SK-N-MC (cell line): ENCODE measurements at regions not wholly inside any gene's neighbourhood (a gene's known extent, or its start where the extent isn't known, plus 50 kb on each side); places are given as distances from the start of the nearest gene placed in this dataset.

Source experiments
- DNase-seq: peaks from one replicate; pipeline ENCODE4 v3.0.0-alpha.2; 2011; ENCODE audit warnings: low read depth, low spot score
- H3K27ac ChIP-seq: fragments of 200-600 bp; sonication (generic); 2 replicates; pipeline ENCODE4 v1.5.1; 2016; ENCODE audit warnings: mixed run types
- H3K36me3 ChIP-seq: fragments of 200-600 bp; sonication (generic); 2 replicates; pipeline ENCODE4 v1.6.1; 2017; ENCODE audit warnings: antibody characterized with exemption, low read length, mixed read lengths; ENCODE audit not compliant: insufficient read depth
- H3K4me3 ChIP-seq: fragments of 200-600 bp; sonication (generic); 2 replicates; pipeline ENCODE4 v1.5.1; 2016
- H3K9ac ChIP-seq: fragments of 200-600 bp; sonication (generic); 2 replicates; pipeline ENCODE4 v1.8.0; 2017; ENCODE audit warnings: mixed run types, mixed read lengths; ENCODE audit not compliant: insufficient read length
- H3K9me3 ChIP-seq: fragments of 200-600 bp; sonication (generic); 2 replicates; pipeline ENCODE4 v1.6.1; 2017; ENCODE audit warnings: low read depth, mild to moderate bottlenecking, antibody characterized with exemption, low read length, moderate library complexity, mixed read lengths
- EZH2 ChIP-seq: fragments of 200-600 bp; sonication (generic); IDR thresholded peaks from one replicate; pipeline ENCODE4 v1.6.1; 2017; ENCODE audit warnings: antibody characterized with exemption
- FOXP2 ChIP-seq: optimal IDR thresholded peaks from 2 replicates; pipeline ENCODE3; 2011; ENCODE audit warnings: mild to moderate bottlenecking, moderate library complexity; ENCODE audit not compliant: insufficient read depth; ENCODE audit errors: extremely low read length, control extremely low read depth
- POLR2AphosphoS5 ChIP-seq: IDR thresholded peaks from 2 replicates; pipeline ENCODE4 v1.6.1; 2012; ENCODE audit warnings: mild to moderate bottlenecking, low read depth, low read length, borderline replicate concordance

- Histone ChIP-seq H3K9ac (no peak overlapping the region), H3K9me3 (no peaks in the 10 kb centered on the region), H3K4me3 (no peak overlapping the region), H3K27ac (no peak overlapping the region), H3K36me3 (no peaks in the 10 kb centered on the region)
- no peak for DNase-seq
- no peak for TF ChIP-seq EZH2
Observed at GRCh38 chr12:75579552-75579951, 68.1 kb upstream of the KRR1 start.

- H3K27ac ChIP-seq = no peak overlapping the region
- no peak overlapping the region for H3K4me3 ChIP-seq
- no peak overlapping the region for H3K9ac ChIP-seq
- no peak for TF ChIP-seq POLR2AphosphoS5
- no peak for TF ChIP-seq FOXP2
- H3K36me3 ChIP-seq = no peaks in the 10 kb centered on the region
- no peaks in the 10 kb centered on the region for H3K9me3 ChIP-seq
- DNase-seq = no peak
Observed at GRCh38 chr12:75578546-75578945, 67.1 kb upstream of the KRR1 start.

- H3K4me3 ChIP-seq = no peak overlapping the region
- no peaks in the 10 kb centered on the region for H3K36me3 ChIP-seq
Observed at GRCh38 chr12:75577812-75578211, 66.4 kb upstream of the KRR1 start.

GRCh38 chr12:75571656-75572205, 60.3 kb upstream of the KRR1 start:
- no peak for TF ChIP-seq EZH2
- no peak for TF ChIP-seq POLR2AphosphoS5
- no peak for TF ChIP-seq FOXP2
- Histone ChIP-seq H3K36me3 (no peaks in the 10 kb centered on the region), H3K9me3 (no peaks in the 10 kb centered on the region), H3K9ac (no peak overlapping the region), H3K27ac (no peak overlapping the region), H3K4me3 (no peak overlapping the region)
- DNase-seq = no peak

More at GRCh38 chr12:75577812-75578211, 66.4 kb upstream of the KRR1 start:
- TF ChIP-seq EZH2 (no peak), FOXP2 (no peak), POLR2AphosphoS5 (no peak)
- no peak for DNase-seq
- H3K9ac ChIP-seq = no peak overlapping the region
- H3K9me3 ChIP-seq = no peaks in the 10 kb centered on the region
- no peak overlapping the region for H3K27ac ChIP-seq

GRCh38 chr12:75571204-75571603, 59.8 kb upstream of the KRR1 start:
- Histone ChIP-seq H3K27ac (no peak overlapping the region), H3K36me3 (no peaks in the 10 kb centered on the region), H3K9me3 (no peaks in the 10 kb centered on the region), H3K4me3 (no peak overlapping the region), H3K9ac (no peak overlapping the region)
- TF ChIP-seq FOXP2 (no peak), POLR2AphosphoS5 (no peak), EZH2 (no peak)
- DNase-seq = no peak

GRCh38 chr12:75568801-75569200, 57.4 kb upstream of the KRR1 start:
- no peak overlapping the region for H3K9ac ChIP-seq
- no peak for DNase-seq
- no peaks in the 10 kb centered on the region for H3K36me3 ChIP-seq
- no peak overlapping the region for H3K27ac ChIP-seq
- H3K4me3 ChIP-seq = no peak overlapping the region
- H3K9me3 ChIP-seq = no peaks in the 10 kb centered on the region
- TF ChIP-seq POLR2AphosphoS5 (no peak), EZH2 (no peak), FOXP2 (no peak)

- H3K9ac ChIP-seq = no peak overlapping the region
- no peak for TF ChIP-seq FOXP2
- no peak for TF ChIP-seq POLR2AphosphoS5
- no peak for TF ChIP-seq EZH2
- no peak for DNase-seq
- no peaks in the 10 kb centered on the region for H3K36me3 ChIP-seq
- H3K9me3 ChIP-seq = no peaks in the 10 kb centered on the region
- H3K27ac ChIP-seq = no peak overlapping the region
- H3K4me3 ChIP-seq = no peak overlapping the region
Observed at GRCh38 chr12:75568393-75568792, 57.0 kb upstream of the KRR1 start.

GRCh38 chr12:75565795-75566194, 54.4 kb upstream of the KRR1 start:
- DNase-seq = no peak
- H3K27ac ChIP-seq = no peak overlapping the region
- H3K9me3 ChIP-seq = no peaks in the 10 kb centered on the region
- TF ChIP-seq EZH2 = no peak
- TF ChIP-seq POLR2AphosphoS5 = no peak
- no peak for TF ChIP-seq FOXP2
- no peak overlapping the region for H3K4me3 ChIP-seq
- no peak overlapping the region for H3K9ac ChIP-seq
- no peaks in the 10 kb centered on the region for H3K36me3 ChIP-seq

- no peak overlapping the region for H3K27ac ChIP-seq
Observed at GRCh38 chr12:75564852-75565251, 53.4 kb upstream of the KRR1 start.

More at GRCh38 chr12:75564852-75565251, 53.4 kb upstream of the KRR1 start:
- DNase-seq = no peak
- Histone ChIP-seq H3K36me3 (no peaks in the 10 kb centered on the region), H3K4me3 (no peak overlapping the region), H3K9me3 (no peaks in the 10 kb centered on the region), H3K9ac (no peak overlapping the region)
- TF ChIP-seq POLR2AphosphoS5 = no peak
- TF ChIP-seq EZH2 = no peak
